Choroid plexus epithelial cell (primary cell): ENCODE measurements at regions not wholly inside any gene's neighbourhood (a gene's known extent, or its start where the extent isn't known, plus 50 kb on each side); places are given as distances from the start of the nearest gene placed in this dataset.

Experiments used
- DNase-seq: peaks from one replicate; pipeline ENCODE4 v3.0.0-alpha.2; 2010; ENCODE audit warnings: low read depth
- H3K4me3 ChIP-seq: 2 replicates; pipeline ENCODE4 v1.5.1; 2011; ENCODE audit warnings: low read depth, mild to moderate bottlenecking, control low read depth, low read length, moderate library complexity
- TF ChIP-seq, protein P1 (sequence below): conservative IDR thresholded peaks from 2 replicates; pipeline ENCODE4 v1.5.1; 2011; ENCODE audit warnings: low read depth, mild to moderate bottlenecking, control low read depth, inconsistent platforms, low read length, moderate library complexity

DNA sequence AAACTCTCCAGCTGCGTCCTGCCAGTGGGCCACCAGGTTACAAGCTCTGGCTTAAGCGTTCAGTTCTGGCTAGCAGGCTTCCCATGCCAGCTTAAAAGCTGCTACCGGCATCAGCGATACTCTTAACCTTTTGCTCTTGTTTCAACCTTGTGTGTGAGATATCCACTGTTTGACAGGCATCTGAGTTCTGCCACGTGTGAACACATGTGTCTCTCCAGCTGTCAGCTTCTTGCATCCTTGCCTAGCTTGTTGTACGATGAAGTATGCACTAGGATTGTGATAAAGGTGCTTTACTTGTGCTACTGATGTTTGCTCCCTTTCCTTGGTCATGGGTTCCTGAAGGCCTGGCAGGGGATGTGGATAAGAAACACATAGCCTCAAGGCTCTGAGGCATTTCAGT lies 201.6 kb downstream of the PRDM2 start:
- TF ChIP-seq, protein P1, sequence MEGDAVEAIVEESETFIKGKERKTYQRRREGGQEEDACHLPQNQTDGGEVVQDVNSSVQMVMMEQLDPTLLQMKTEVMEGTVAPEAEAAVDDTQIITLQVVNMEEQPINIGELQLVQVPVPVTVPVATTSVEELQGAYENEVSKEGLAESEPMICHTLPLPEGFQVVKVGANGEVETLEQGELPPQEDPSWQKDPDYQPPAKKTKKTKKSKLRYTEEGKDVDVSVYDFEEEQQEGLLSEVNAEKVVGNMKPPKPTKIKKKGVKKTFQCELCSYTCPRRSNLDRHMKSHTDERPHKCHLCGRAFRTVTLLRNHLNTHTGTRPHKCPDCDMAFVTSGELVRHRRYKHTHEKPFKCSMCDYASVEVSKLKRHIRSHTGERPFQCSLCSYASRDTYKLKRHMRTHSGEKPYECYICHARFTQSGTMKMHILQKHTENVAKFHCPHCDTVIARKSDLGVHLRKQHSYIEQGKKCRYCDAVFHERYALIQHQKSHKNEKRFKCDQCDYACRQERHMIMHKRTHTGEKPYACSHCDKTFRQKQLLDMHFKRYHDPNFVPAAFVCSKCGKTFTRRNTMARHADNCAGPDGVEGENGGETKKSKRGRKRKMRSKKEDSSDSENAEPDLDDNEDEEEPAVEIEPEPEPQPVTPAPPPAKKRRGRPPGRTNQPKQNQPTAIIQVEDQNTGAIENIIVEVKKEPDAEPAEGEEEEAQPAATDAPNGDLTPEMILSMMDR: no peak
- DNase-seq: no peak
- H3K4me3 ChIP-seq: no peak overlapping the region

DNA sequence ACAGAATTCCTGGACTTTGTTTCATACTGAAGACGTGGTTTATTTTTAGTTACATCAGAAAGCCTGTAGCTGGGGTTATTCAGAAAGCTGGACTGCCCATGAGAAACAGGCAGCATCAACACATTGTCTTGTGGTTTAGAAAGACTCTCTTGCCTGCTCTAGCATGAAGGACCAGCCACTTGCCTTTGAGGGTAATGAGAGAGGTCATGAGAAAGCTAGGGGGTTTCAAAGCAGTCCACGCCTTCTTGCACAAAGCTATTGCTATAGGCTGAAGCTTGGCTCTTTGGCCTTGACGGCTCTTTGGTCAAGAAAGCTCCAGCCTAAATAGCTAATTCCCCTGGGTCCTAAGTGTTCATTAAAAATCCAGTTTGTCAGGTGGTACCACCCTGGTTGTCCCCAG lies 208.1 kb downstream of the PRDM2 start:
- DNase-seq: no peak
- TF ChIP-seq, protein P1: no peak
- no peak overlapping the region for H3K4me3 ChIP-seq

DNA sequence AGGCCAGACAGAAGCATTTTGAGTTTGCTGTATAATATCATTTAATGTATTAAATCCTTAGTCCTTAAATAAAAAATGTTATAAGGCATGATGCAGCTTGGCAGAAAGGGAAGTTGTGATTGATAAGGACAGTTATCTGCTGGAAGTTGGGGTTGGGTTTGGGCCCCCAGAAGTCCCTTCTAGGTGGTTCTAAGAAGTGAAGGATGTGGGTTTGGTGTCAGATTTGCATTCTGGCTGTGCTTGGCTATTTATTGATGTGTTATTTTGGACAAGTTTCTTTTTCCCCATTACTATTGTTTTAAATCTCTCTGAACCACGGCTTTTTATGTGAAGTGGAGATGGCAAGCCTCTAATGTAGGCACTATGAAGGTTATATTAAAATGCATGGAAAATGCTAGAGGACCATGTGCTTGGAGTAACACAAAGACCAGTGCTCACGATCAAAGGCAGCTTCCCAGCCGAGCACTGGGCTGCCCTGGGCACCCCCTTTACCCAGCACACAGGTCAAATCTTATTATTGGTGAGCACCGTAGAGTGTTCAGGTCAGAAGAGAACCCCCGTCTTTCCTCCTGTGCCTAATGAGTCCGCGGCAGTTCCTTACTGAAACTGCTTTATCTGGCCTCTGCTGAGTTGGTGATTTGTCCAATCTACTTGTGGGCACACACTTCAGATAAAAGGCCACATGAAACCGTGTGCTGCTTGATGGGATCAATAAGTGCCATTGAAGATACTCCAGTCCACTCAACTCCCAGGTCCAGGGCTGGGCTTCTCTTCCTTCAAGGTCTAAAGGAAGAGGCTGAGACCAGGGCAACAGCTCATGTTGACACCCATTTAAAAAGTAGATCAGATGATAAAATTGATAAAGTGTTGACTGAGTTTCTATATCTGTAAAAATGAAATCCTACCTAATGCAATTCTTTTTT lies 212.0 kb downstream of the PRDM2 start:
- no peak for DNase-seq
- no peak overlapping the region for H3K4me3 ChIP-seq
- TF ChIP-seq, protein P1: no peak

DNA sequence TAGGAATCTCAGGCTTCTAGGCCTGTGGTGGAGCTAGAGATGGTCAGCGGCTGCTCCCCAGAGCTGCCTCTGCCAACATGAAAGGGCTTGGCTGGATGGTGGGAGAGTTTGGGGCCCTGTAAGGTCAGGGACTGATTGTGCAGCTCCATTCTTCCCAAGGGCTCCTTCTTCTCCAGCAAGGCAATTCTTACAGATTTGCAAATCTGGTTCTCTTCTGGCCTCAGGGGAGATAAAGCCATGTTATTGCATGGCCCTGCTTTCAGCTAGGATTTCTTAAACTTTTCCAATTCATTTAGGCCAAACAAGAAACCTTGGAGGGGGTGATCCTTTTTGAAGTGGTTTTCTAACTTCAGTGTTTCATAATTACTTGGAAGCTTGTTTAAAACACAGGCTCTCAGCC lies 213.4 kb downstream of the PRDM2 start:
- no peak for DNase-seq
- TF ChIP-seq, protein P1: no peak
- H3K4me3 ChIP-seq: no peak overlapping the region

DNA sequence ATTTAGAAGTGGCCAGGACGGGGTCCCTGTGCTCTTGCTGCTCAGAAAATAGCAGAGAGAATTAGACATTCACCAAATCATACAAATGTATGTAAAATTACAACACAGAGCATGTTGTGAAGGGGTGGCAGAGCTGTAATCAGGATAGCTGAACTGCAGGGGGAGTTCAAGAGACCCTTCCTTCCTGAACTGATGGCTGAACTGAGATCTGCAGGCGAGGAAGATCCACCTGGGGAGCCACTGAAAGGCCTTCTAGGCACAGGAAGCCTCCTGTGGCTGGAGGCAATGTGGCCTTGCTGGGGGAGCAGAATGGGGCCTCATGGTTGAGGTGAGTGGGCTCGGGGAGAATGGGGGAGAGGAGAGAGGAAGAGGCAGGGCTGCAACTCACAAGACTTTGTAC lies 216.5 kb downstream of the PRDM2 start:
- DNase-seq: no peak
- TF ChIP-seq, protein P1: no peak
- no peak overlapping the region for H3K4me3 ChIP-seq

DNA sequence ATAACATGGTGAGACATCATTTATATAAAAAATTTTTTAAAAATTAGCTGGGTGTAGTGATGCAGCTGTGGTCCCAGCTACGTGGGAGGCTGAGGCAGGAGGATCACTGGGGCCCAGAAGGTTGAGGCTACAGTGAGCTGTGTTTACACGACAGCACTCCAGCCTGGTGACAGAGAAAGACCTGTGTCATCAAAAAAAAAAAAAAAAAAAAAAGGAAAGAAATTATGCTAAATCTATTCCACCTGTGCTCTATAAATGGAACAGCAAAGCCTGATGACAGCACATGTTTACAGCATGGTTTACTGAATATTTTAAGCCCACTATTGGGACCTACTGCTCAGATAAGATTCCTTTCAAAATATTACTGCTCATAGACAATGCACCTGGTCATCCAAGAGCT lies 217.6 kb downstream of the PRDM2 start:
- DNase-seq: no peak
- no peak overlapping the region for H3K4me3 ChIP-seq

More for the DNA sequence above, 217.6 kb downstream of the PRDM2 start:
- TF ChIP-seq, protein P1: no peak
